D721Med (cell line): ENCODE measurements at regions not wholly inside any gene's neighbourhood (a gene's known extent, or its start where the extent isn't known, plus 50 kb on each side); places are given as distances from the start of the nearest gene placed in this dataset.
"Not testable (repeated sequence)": the region's sequence is repeated elsewhere in the genome, so short reads cannot be mapped to it uniquely, and the experiment has no call there.

Experiments
- DNase-seq: peaks from one replicate; pipeline ENCODE4 v3.0.0; 2011; ENCODE audit warnings: low spot score; ENCODE audit not compliant: insufficient read length
- FAIRE-seq: peaks from 2 replicates; lab custom pipeline; 2011; peaks lifted over from hg19 to GRCh38; lab: Jason Lieb, UNC
- CTCF ChIP-seq: IDR thresholded peaks from 2 replicates; pipeline ENCODE4 v1.5.1; 2012; ENCODE audit warnings: mild to moderate bottlenecking, control low read depth; ENCODE audit not compliant: insufficient read depth; ENCODE audit errors: missing control alignments

DNA sequence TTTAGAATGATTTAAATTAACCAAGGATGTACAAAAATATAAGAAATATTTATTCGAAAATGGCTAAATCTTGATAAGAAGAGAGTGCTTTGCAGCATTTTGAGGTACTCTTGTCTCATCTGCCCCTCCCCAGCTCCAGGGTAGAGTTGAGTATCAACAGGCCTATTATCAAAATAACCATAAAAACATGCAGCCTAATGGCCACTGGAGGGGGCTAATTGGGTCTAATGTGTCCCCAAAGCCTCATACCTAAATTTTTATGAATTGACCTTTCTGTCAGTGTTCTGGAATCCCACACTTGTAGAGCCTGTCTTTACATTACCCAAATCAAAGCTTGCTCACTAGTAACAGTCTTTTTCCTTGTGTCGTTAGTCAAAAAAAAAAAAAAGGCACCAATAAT is 544.9 kb upstream of the CPXCR1 start:
- TF ChIP-seq CTCF = no peak
- DNase-seq (no peak), FAIRE-seq (no peak)

DNA sequence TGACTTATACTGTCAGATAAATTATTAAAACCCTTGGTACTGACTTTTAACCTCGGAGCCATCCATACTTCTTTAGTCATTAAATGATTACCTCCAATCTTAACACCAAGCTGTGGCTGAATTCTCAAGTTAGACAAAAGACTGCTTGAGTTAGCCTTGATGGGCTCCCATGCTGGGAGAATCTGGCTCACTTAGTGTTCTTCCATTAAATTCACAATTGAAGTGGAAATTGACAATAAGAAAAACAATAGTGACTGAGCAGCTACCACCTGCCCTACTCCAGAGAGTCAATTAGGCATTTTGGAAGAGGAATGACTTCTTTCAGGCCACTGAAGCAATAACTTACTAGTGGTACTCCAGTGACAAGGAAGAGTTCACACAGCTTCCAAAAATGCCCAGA is 503.0 kb upstream of the CPXCR1 start:
- FAIRE-seq (no peak), DNase-seq (no peak)
- no peak for TF ChIP-seq CTCF

- TF ChIP-seq CTCF = no peak
- FAIRE-seq (no peak), DNase-seq (no peak)
Measured at GRCh38 chrX:88284844-88285243, 462.2 kb upstream of the CPXCR1 start.

DNA sequence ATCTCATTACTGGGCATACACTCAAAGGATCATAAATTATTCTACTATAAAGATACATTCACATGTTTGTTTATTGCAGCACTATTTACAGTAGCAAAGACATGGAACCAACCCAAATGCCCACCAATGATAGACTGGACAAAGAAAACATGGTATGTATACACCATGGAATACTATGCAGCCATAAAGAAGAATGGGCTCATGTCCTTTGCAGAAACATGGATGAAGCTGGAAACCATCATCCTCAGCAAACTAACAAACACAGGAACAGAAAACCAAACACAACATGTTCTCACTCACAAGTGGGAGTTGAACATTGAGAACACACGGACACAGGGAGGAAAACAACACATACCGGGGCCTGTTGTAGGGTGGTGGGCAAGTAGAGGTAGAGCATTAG is 433.1 kb upstream of the CPXCR1 start:
- not testable (repeated sequence) for FAIRE-seq, DNase-seq

GRCh38 chrX:88325634-88326033 is 421.4 kb upstream of the CPXCR1 start:
- DNase-seq (no peak), FAIRE-seq (no peak)
- TF ChIP-seq CTCF = no peak

DNA sequence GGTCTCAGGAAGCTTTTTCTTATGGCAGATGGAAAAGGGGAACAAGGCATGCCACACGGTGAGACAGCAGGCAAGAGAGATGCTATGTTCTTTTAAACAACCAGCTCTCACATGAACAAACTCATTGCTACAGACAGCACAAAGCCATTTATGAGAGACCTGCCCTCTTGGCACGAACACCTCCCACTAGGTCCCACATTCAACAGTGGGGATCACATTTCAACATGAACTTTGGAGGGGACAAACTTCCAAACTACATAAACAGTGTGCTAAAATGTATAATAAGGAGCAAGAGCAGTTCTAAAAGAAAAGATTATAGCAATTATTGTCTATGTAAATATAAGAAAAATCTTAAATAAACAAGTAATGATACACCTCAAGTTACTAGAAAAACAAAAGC is 391.8 kb upstream of the CPXCR1 start:
- no peak for TF ChIP-seq CTCF
- FAIRE-seq (no peak), DNase-seq (no peak)

- DNase-seq = no peak
- no peak for FAIRE-seq
- no peak for TF ChIP-seq CTCF
Measured at GRCh38 chrX:88366314-88366713, 380.7 kb upstream of the CPXCR1 start.

- no peak for TF ChIP-seq CTCF
- no peak for DNase-seq
- FAIRE-seq = no peak
Measured at GRCh38 chrX:88378406-88378805, 368.6 kb upstream of the CPXCR1 start.
